ENCODE measurements at regions not wholly inside any gene's neighbourhood (a gene's known extent, or its start where the extent isn't known, plus 50 kb on each side); places are given as distances from the start of the nearest gene placed in this dataset.
"Not testable (repeated sequence)": the region's sequence is repeated elsewhere in the genome, so short reads cannot be mapped to it uniquely, and the experiment has no call there.

DNA sequence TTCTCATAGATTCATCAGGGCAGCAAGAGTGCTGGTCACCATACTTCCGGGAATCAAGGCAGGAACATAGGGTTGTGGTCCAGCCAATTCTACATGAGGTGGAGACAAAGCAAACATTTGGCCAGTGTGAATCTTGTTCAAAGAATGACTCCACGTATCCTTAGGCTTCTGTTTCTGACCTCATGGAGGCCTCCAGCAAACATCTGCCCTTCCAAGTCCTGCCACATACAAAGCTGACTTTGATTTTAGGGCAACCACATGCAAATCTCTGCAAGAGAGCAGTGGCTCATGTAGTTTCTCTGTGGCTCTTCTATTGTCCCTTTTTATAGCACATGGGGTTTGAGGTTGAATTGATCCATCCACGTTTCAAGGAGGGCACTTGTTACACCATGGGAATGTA, 132.1 kb upstream of the MMADHC start:
- Mint-ChIP-seq H3K27me3 (ENCODE audit: low read depth in 3 of 3) (peaks cover 0 to 3% (median 2%) of the 10 kb centered on the region in 3 donors), H3K9me3 (peaks cover 0 to 22% (median 3%) of the 10 kb centered on the region in 6 donors), H3K36me3 (no peaks in the 10 kb centered on the region), H3K4me3 (no peak overlapping the region), H3K27ac (no peak overlapping the region), H3K4me1 (no peaks in the 10 kb centered on the region)
- no peak for DNase-seq

DNA sequence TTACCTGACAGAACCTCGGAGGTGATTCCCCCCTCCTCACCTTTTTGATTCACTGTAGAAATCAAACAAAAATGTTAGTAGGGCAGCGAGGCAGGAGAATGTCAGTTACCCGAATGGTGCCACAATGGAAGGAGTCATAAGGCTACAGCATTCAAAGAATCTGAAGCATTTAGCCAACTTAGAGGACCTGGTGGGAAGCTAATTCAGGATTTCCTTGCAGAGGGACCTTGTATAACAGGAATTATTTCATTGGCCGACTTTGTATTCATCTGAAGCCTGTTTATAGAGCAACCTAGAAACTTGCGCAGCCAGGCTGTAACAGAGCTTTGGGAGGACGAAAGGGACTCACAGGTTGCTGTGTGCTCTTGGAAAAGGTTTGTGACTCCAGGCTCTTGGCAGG, 129.1 kb upstream of the MMADHC start:
- H3K27ac Mint-ChIP-seq, result no peak overlapping the region
- peaks cover 0 to 2% (median 2%) of the 10 kb centered on the region in 3 donors for H3K27me3 Mint-ChIP-seq (ENCODE audit: low read depth in 3 of 3)
- DNase-seq, result no peak
- peaks cover 0 to 16% (median 4%) of the 10 kb centered on the region in 6 donors for H3K9me3 Mint-ChIP-seq
- H3K4me1 Mint-ChIP-seq, result no peaks in the 10 kb centered on the region
- H3K36me3 Mint-ChIP-seq, result no peaks in the 10 kb centered on the region
- no peak overlapping the region for H3K4me3 Mint-ChIP-seq

DNA sequence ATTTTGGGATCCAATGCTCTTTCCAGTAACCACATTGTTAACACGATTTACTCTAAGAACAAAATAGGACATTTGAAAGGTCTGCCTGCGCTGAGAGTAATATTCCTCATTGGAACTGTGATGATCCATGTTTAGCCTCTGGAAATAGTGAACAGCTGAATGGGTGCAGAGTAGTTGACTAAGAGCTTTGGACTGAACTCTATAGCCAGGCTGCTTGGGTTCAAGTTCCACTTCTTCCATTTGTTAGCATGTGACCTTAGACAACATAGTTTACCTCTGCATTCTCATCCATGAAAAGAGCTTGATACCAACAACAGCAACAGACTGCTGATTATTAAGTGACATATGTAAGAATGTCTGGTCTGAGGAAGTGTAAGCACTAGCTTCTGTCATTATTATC, 128.3 kb upstream of the MMADHC start:
- no peak overlapping the region for H3K27ac Mint-ChIP-seq
- no peak overlapping the region for H3K4me3 Mint-ChIP-seq
- H3K36me3 Mint-ChIP-seq, result no peaks in the 10 kb centered on the region
- no peaks in the 10 kb centered on the region for H3K4me1 Mint-ChIP-seq
- H3K9me3 Mint-ChIP-seq, result peaks cover 0 to 16% (median 5%) of the 10 kb centered on the region in 6 donors
- DNase-seq, result no peak
- H3K27me3 Mint-ChIP-seq (ENCODE audit: low read depth in 3 of 3), result peaks cover 0 to 2% (median 2%) of the 10 kb centered on the region in 3 donors

DNA sequence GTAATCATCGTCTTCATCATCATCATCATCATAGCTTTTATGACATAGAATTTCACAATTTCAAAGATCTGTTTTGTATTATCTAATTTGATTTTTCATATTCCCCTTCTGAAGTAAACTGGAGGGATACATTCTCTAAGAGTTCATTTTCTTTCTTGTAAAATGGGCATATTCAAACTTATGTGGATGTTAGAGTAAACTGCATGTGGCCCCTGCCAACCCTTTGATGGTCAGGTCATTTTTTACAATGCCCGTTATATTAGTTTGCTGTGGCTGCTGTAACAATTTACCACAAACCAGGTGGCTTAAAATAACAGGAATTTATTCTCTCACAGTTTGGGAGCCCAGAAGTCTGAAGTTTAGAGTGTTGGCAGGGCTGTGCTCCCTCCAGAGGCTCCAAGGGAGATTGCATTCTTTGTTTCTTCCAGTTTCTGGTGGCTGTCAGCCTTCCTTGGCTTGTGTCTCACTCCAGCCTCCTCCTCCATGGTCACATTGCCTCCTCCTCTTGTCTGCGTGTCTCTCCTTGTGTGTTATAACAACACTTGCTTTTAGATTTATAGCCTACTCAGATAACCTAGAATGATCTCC, 127.5 kb upstream of the MMADHC start:
- H3K9me3 Mint-ChIP-seq, result peaks cover 0 to 16% (median 7%) of the 10 kb centered on the region in 6 donors
- no peak overlapping the region for H3K27ac Mint-ChIP-seq
- peaks cover 0 to 2% (median 2%) of the 10 kb centered on the region in 3 donors for H3K27me3 Mint-ChIP-seq (ENCODE audit: low read depth in 3 of 3)
- H3K4me3 Mint-ChIP-seq, result no peak overlapping the region
- DNase-seq, result no peak
- H3K36me3 Mint-ChIP-seq, result no peaks in the 10 kb centered on the region
- H3K4me1 Mint-ChIP-seq, result no peaks in the 10 kb centered on the region

DNA sequence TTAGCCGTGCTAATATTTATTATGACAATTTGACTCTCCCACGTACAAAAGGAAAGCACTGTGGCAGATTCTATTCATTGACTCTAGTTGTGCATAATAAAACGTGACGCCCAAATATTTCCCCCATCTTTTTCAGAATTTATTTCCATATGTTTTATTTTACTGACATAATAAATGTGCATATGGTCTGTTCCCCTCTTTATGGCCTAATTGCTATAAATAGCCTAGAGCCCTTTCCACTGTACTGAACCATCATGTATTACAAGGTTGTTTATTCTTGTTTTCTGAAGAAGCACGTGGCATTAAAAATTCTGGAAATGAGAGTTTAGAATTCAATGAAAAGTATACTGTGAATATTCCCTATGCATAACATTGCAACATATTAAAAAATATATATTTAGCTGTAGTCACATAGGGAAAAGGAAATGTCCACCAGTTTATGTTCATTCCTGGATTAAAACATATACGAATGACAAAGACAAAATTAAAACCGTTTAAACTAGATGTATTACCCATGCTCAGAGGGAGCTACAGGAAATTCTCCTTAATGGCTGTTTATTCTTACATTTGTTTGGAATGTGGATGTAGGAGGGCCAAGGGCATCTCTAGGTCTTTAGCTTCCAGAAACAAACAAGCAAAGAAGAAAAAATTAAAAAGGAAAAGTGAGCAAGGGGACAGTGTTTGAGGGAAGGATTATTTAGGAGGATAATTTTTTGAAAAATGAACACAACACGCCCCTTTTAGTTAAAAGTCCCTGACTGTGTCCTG, 122.1 kb upstream of the MMADHC start:
- no peak for DNase-seq
- no peaks in the 10 kb centered on the region for H3K27me3 Mint-ChIP-seq (ENCODE audit: low read depth in 3 of 3)
- H3K27ac Mint-ChIP-seq, result no peak overlapping the region
- peaks cover 0 to 7% (median 5%) of the 10 kb centered on the region in 6 donors for H3K9me3 Mint-ChIP-seq
- H3K4me1 Mint-ChIP-seq, result no peaks in the 10 kb centered on the region
- H3K36me3 Mint-ChIP-seq, result no peaks in the 10 kb centered on the region
- no peak overlapping the region for H3K4me3 Mint-ChIP-seq

DNA sequence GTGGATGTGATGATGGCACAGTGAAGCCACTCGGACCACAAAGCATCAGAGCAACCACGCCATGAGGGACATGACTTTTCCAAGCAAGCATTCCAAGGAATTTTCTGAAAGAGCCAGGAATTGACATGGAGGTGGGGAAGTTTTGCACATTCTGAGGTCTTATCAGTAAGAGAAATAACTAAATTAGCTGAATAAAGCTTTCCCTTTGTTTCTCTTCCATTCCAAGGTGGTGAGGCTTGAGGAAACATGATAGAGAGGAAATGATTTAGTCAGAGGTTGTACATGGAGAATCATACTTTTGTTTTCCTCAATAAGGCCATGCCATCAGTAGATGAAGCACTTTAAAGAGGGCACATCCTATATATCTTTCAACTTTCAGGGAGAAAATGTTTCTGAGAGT, 115.7 kb upstream of the MMADHC start:
- H3K9me3 Mint-ChIP-seq, result peaks cover 0 to 4% (median under 1%) of the 10 kb centered on the region in 6 donors
- H3K4me1 Mint-ChIP-seq, result no peaks in the 10 kb centered on the region
- H3K4me3 Mint-ChIP-seq, result no peak overlapping the region
- H3K27ac Mint-ChIP-seq, result no peak overlapping the region
- DNase-seq, result no peak
- H3K27me3 Mint-ChIP-seq (ENCODE audit: low read depth in 3 of 3), result no peaks in the 10 kb centered on the region
- H3K36me3 Mint-ChIP-seq, result no peaks in the 10 kb centered on the region

DNA sequence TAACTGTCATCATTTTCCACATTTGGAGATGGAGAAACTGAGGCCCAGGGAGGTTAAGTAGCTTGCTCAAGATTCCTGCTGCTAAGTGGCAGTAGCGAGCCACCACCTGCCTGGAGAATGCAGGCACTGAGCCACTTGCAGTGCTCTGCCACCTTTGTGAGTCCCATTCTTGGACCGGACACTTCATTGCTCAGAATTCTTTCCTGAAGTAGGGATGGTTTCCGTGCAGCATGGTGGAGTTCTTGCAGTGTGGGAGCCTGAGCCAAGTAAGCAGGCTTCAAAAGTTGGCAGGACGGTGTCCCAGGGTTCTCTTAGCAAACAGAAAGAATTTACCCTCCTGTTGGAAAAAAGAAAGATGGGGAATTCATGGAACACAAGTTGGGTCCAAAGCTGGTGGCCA, 115.0 kb upstream of the MMADHC start:
- Mint-ChIP-seq H3K27ac (no peak overlapping the region), H3K4me3 (no peak overlapping the region), H3K9me3 (peaks cover 0 to 4% (median under 1%) of the 10 kb centered on the region in 6 donors), H3K27me3 (ENCODE audit: low read depth in 3 of 3) (no peaks in the 10 kb centered on the region), H3K4me1 (no peaks in the 10 kb centered on the region), H3K36me3 (no peaks in the 10 kb centered on the region)
- no peak for DNase-seq

DNA sequence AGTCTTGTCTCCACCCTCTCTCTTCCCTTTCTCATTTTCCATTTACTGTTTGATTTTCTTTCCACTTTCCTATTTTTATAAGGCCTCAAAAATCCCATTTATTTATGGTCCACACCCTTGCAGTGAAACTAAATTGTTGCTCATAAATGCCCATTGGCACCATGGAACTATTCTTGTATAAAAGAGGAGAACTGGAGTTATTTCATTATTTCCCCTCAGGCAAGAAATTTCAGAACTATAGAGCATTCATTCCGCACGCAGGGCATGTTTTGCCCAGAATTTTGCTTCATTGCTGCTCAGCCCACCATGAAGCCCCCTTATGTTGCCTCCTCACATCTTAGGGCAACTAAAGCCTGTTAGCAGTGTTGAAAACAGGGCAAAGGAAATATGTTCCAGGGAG, 113.7 kb upstream of the MMADHC start:
- Mint-ChIP-seq H3K4me3 (no peak overlapping the region), H3K4me1 (no peaks in the 10 kb centered on the region), H3K36me3 (no peaks in the 10 kb centered on the region), H3K27me3 (ENCODE audit: low read depth in 3 of 3) (no peaks in the 10 kb centered on the region), H3K27ac (no peak overlapping the region), H3K9me3 (peaks cover 0 to 7% (median 1%) of the 10 kb centered on the region in 6 donors)
- DNase-seq, result no peak

DNA sequence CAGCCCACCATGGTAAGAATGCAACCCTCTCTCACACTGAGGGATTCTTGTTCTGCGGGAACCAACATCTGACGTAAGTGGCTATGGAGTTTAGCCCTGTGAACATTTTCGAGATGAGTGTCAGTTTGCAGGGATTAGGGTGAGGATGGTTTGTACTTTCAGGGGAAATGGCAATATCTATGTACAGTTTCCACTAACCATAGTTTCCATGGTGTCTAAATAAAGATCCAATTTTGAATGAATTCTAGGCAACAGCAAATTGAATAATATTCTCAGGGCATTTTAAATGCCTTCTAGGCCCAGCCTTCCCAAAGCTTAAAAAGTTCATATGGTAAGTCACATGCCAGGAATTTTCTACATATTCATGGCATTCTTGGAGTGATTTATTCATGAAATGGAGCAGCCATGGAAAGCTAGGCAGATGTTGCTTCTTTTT, 105.4 kb upstream of the MMADHC start:
- Mint-ChIP-seq H3K4me3 (no peak overlapping the region), H3K4me1 (no peaks in the 10 kb centered on the region), H3K36me3 (no peaks in the 10 kb centered on the region), H3K27me3 (ENCODE audit: low read depth in 3 of 3) (no peaks in the 10 kb centered on the region), H3K27ac (no peak overlapping the region), H3K9me3 (peaks cover 0 to 9% (median 4%) of the 10 kb centered on the region in 6 donors)
- DNase-seq, result no peak

DNA sequence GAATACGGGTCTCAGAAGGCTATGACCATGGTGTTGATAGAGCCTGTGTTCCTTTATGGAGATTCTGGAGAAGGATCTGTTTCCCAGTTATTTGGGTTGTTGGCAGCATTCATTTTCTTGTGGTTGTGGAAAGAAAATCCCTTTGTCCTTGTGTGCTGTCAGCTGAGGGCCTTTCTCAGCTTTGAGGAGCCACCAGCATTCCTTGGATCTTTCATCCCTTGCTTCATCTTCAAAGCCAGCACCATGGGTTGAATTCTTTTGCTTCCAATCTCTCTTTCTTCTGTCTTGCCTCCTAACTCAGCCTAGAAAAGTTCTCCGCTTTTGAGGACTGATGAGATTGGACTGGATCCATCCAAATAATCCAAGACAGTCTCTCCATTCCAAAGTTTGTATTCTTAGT, 103.2 kb upstream of the MMADHC start:
- no peak overlapping the region for H3K27ac Mint-ChIP-seq
- no peak overlapping the region for H3K4me3 Mint-ChIP-seq
- no peak for DNase-seq
- H3K27me3 Mint-ChIP-seq (ENCODE audit: low read depth in 3 of 3), result no peaks in the 10 kb centered on the region
- H3K4me1 Mint-ChIP-seq, result no peaks in the 10 kb centered on the region
- H3K9me3 Mint-ChIP-seq, result peaks cover 0 to 14% (median 6%) of the 10 kb centered on the region in 6 donors
- no peaks in the 10 kb centered on the region for H3K36me3 Mint-ChIP-seq

DNA sequence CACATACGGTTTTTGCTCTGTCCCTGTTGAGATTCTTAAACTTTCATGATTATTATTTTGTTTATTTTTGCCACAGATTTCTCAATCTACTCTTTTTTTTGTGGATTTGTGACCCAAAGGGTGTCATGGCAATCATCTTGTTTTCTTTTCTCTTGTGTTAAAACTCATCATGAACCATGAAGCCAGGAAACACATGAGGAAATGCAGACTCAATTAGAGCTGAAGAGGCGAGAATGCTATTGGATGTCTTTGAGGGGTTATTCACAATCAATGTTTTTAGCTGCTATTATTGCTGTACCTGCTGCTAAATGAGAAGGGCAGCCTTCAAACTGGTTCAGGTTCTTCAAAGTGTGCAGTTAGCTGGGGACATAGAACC, 99.5 kb upstream of the MMADHC start:
- H3K9me3 Mint-ChIP-seq, result peaks cover 0 to 32% (median 10%) of the 10 kb centered on the region in 6 donors
- H3K4me3 Mint-ChIP-seq, result no peak overlapping the region
- no peaks in the 10 kb centered on the region for H3K36me3 Mint-ChIP-seq
- no peaks in the 10 kb centered on the region for H3K4me1 Mint-ChIP-seq
- H3K27ac Mint-ChIP-seq, result no peak overlapping the region
- H3K27me3 Mint-ChIP-seq (ENCODE audit: low read depth in 3 of 3), result peaks cover 0 to 3% (median 2%) of the 10 kb centered on the region in 3 donors
- no peak for DNase-seq

DNA sequence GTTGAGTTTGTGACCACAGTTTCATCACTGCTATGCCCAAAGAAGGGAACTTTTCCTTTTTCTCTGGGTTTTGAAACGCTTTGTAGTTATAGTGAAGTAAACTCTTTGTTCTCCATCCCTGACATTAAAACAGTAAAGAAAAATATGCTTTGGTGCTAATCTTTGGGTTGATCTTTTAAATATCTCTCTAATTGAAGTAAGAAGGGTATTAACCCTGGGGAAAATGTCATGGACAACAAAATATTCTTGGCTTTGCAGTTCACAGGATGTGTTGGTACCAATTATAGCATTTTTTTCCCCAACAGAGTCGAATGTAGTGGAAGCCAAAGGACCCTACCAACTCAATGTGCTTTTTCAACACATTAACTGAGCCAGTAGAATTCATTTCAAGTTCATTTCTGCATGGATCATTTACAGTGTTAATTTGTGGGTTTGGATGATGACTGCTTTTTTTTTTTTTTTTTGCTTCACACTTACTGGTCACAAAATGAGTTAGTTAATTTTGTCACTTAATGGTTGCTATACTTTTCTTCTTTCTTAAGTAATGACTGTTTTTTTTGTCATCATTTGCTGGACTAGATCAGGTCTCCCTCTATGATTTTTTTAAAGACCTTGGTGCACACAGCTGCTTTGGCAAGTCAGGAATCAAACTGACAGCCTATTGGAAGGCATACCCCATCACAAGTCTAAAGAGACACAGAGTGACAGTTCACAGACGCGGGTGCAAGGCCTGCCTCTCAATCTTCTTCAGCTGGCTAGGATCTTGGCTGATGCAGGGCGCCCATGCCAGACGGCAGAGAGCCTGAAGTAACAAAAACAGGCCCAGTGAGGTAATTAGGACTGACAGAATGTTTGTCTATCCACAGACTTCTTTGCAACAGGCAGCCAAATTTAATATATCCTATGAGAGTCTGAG, 98.8 kb upstream of the MMADHC start:
- no peak for DNase-seq
- H3K4me3 Mint-ChIP-seq, result no peak overlapping the region
- no peak overlapping the region for H3K27ac Mint-ChIP-seq
- peaks cover 0 to 3% (median 2%) of the 10 kb centered on the region in 3 donors for H3K27me3 Mint-ChIP-seq (ENCODE audit: low read depth in 3 of 3)
- peaks cover 0 to 32% (median 9%) of the 10 kb centered on the region in 6 donors for H3K9me3 Mint-ChIP-seq
- no peaks in the 10 kb centered on the region for H3K36me3 Mint-ChIP-seq
- H3K4me1 Mint-ChIP-seq, result no peaks in the 10 kb centered on the region

DNA sequence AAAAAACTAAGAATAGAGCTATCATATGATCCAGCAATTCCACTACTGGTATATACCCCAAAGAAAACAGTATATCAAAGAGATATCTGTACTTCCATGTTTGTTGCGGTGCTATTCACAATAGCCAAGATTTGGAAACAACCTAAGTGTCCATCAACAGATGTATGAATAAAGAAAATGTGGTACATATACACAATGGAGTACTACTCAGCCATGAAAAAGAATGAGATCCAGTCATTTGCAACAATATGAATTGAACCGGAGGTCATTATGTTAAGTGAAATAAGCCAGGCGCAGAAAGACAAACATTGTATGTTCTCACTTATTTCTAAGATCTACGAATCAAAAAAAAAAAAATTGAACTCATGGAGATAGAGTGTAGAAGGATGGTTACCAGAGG, 97.8 kb upstream of the MMADHC start:
- peaks cover 0 to 26% (median 9%) of the 10 kb centered on the region in 6 donors for H3K9me3 Mint-ChIP-seq
- DNase-seq; H3K27ac Mint-ChIP-seq; H3K36me3 Mint-ChIP-seq; H3K27me3 Mint-ChIP-seq (ENCODE audit: low read depth in 3 of 3); H3K4me1 Mint-ChIP-seq; H3K4me3 Mint-ChIP-seq: not testable (repeated sequence)

DNA sequence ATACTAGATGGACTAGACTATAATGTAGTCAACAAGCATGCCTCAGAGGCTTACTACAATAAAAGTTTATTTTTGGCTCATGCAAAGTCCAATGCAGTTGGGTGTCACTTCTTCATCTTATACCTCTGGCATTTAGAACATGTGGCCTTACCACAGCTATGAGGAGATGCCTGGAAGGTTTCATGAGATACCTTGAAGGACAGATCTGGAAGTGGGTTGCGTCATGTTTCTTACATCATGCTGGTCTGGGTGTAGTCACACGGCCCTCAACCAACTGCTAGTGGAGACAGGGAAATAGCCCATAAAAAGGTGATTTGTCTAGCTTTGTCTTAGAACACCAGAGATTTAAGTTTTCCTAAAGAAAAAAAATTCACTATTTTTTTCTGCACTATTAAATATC, 91.7 kb upstream of the MMADHC start:
- Mint-ChIP-seq H3K9me3 (peaks cover 2 to 12% (median 8%) of the 10 kb centered on the region in 6 donors), H3K4me3 (no peak overlapping the region), H3K27me3 (ENCODE audit: low read depth in 3 of 3) (no peaks in the 10 kb centered on the region), H3K27ac (no peak overlapping the region), H3K36me3 (no peaks in the 10 kb centered on the region), H3K4me1 (no peaks in the 10 kb centered on the region)
- DNase-seq, result no peak

Data from immature natural killer cell (primary cell).